GM12878 (cell line): ENCODE measurements at regions not wholly inside any gene's neighbourhood (a gene's known extent, or its start where the extent isn't known, plus 50 kb on each side); places are given as distances from the start of the nearest gene placed in this dataset.

Experiments
- CBX3 ChIP-seq: fragments of 200-600 bp; sonication (generic); IDR thresholded peaks from 2 replicates; pipeline ENCODE4 v1.6.1; 2016; ENCODE audit warnings: low read depth, borderline replicate concordance
- CEBPB ChIP-seq, 2 experiments: fragments of 150-350 bp in 1 of 2; IDR thresholded peaks; 2 replicates each; pipeline ENCODE4 v1.6.1; 2012 to 2014; ENCODE audit warnings: low read depth in 2 of 2, low read length in 2 of 2, borderline replicate concordance in 1 of 2, inconsistent platforms in 1 of 2
- CTCF ChIP-seq, 3 experiments: IDR thresholded peaks in 2 of 3; conservative IDR thresholded peaks in 1 of 3; 2 replicates each; pipeline ENCODE4 v1.5.1; 2011; ENCODE audit warnings: low read depth in 3 of 3, low read length in 3 of 3, mild to moderate bottlenecking in 3 of 3, control low read depth in 2 of 3, moderate library complexity in 2 of 3, inconsistent platforms in 1 of 3, mixed read lengths in 1 of 3; ENCODE audit not compliant: control insufficient read depth in 2 of 3, insufficient read depth in 1 of 3; ENCODE audit errors: extremely low read depth in 1 of 3
- DPF2 ChIP-seq: fragments of 450-650 bp; IDR thresholded peaks from 2 replicates; pipeline ENCODE4 v1.6.1; 2017; ENCODE audit warnings: mild to moderate bottlenecking
- ESRRA ChIP-seq: IDR thresholded peaks from 2 replicates; pipeline ENCODE4 v1.6.1; 2012; ENCODE audit warnings: mild to moderate bottlenecking, low read length, improper control_type of control experiment
- EZH2 ChIP-seq: IDR thresholded peaks from 2 replicates; pipeline ENCODE4 v1.6.1; 2012; ENCODE audit warnings: low read depth, mild to moderate bottlenecking, control low read depth, inconsistent platforms, low read length, borderline replicate concordance; ENCODE audit not compliant: control insufficient read depth
- LARP7 ChIP-seq: fragments of 450-650 bp; IDR thresholded peaks from 2 replicates; pipeline ENCODE4 v1.6.1; 2017; ENCODE audit warnings: mild to moderate bottlenecking
- MAX ChIP-seq: IDR thresholded peaks from 2 replicates; pipeline ENCODE4 v1.6.1; 2012; ENCODE audit warnings: low read depth, low read length, improper control_type of control experiment
- NFYB ChIP-seq: IDR thresholded peaks from 2 replicates; pipeline ENCODE4 v1.6.1; 2011; ENCODE audit warnings: low read depth, mild to moderate bottlenecking, low read length, improper control_type of control experiment, moderate library complexity; ENCODE audit not compliant: insufficient read depth
- POLR2A ChIP-seq: IDR thresholded peaks from 2 replicates; pipeline ENCODE4 v1.6.1; 2011; ENCODE audit warnings: low read depth, mild to moderate bottlenecking, low read length
- RFX5 ChIP-seq: IDR thresholded peaks from 2 replicates; pipeline ENCODE4 v1.6.1; 2011; ENCODE audit warnings: low read depth, low read length, improper control_type of control experiment

- TF ChIP-seq LARP7 (no peak), RFX5 (no peak), NFYB (no peak), ESRRA (no peak), DPF2 (no peak), CBX3 (no peak), CTCF (IDR thresholded peaks at IDR 0.05 in 2 of 3, conservative IDR thresholded peaks at IDR 0.05 in 1 of 3; ENCODE audit: control insufficient read depth in 2 of 3, extremely low read depth in 1 of 3, insufficient read depth in 1 of 3, low read depth in 3 of 3, low read length in 3 of 3) (no peak), CEBPB (IDR thresholded peaks at IDR 0.05; ENCODE audit: borderline replicate concordance in 1 of 2, low read depth in 2 of 2, low read length in 2 of 2) (no peak), MAX (no peak), POLR2A (no peak), EZH2 (no peak)
Observed at GRCh38 chr3:54020436-54020835, 101.9 kb upstream of the CACNA2D3 start.
